ENCODE measurements at regions not wholly inside any gene's neighbourhood (a gene's known extent, or its start where the extent isn't known, plus 50 kb on each side); places are given as distances from the start of the nearest gene placed in this dataset.

GRCh38 chr2:204127238-204127637 lies 190.7 kb downstream of the ICOS start:
- POLR2A ChIA-PET, result no interaction called here
- CTCF ChIA-PET, result no interaction called here
- no peak for DNase-seq (ENCODE audit: extremely low spot score)
- TF ChIP-seq CTCF (IDR thresholded peaks at IDR 0.05; ENCODE audit: control extremely low read depth, extremely low read depth, low read depth, missing control alignments), result no peak

GRCh38 chr2:204129591-204130294 lies 193.2 kb downstream of the ICOS start:
- POLR2A ChIA-PET, result no interaction called here
- CTCF ChIA-PET, result no interaction called here
- no peak for TF ChIP-seq CTCF (IDR thresholded peaks at IDR 0.05; ENCODE audit: control extremely low read depth, extremely low read depth, low read depth, missing control alignments)
- DNase-seq (ENCODE audit: extremely low spot score), result no peak

GRCh38 chr2:204131621-204132020 lies 195.1 kb downstream of the ICOS start:
- no peak for TF ChIP-seq CTCF (IDR thresholded peaks at IDR 0.05; ENCODE audit: control extremely low read depth, extremely low read depth, low read depth, missing control alignments)
- ChIA-PET POLR2A (no interaction called here), CTCF (interaction anchor here (0.8 to 1.1 kb wide), 2 partner anchors 9 to 13 kb away, joined by 3 read pairs; no protein-coding TSS in a partner anchor)
- DNase-seq (ENCODE audit: extremely low spot score), result no peak

- no peak for TF ChIP-seq CTCF (IDR thresholded peaks at IDR 0.05; ENCODE audit: control extremely low read depth, extremely low read depth, low read depth, missing control alignments)
- ChIA-PET POLR2A (no interaction called here), CTCF (interaction anchor here (0.6 to 3.3 kb wide), 4 partner anchors 8 to 45 kb away, joined by 3 to 24 read pairs (median 4); no protein-coding TSS in a partner anchor)
- DNase-seq (ENCODE audit: extremely low spot score), result no peak
Measured at GRCh38 chr2:204133476-204133875, 196.9 kb downstream of the ICOS start.

GRCh38 chr2:204134421-204134820 lies 197.9 kb downstream of the ICOS start:
- POLR2A ChIA-PET, result no interaction called here
- CTCF ChIA-PET, result interaction anchor here (1.8 to 3.3 kb wide), 2 partner anchors 10 to 44 kb away, joined by 5 to 24 read pairs; no protein-coding TSS in a partner anchor
- TF ChIP-seq CTCF (IDR thresholded peaks at IDR 0.05; ENCODE audit: control extremely low read depth, extremely low read depth, low read depth, missing control alignments), result no peak
- DNase-seq (ENCODE audit: extremely low spot score), result no peak

- POLR2A ChIA-PET, result no interaction called here
- CTCF ChIA-PET, result interaction anchor here (3.3 kb wide), 1 partner anchor 9 kb away, joined by 24 read pairs; no protein-coding TSS in a partner anchor
- no peak for TF ChIP-seq CTCF (IDR thresholded peaks at IDR 0.05; ENCODE audit: control extremely low read depth, extremely low read depth, low read depth, missing control alignments)
- DNase-seq (ENCODE audit: extremely low spot score), result no peak
Measured at GRCh38 chr2:204135752-204136151, 199.2 kb downstream of the ICOS start.

Data from GM10248 (cell line).